Activated B cell treated with CpG ODN at 0.5 μM for 24 hours (primary cell): ENCODE measurements at regions not wholly inside any gene's neighbourhood (a gene's known extent, or its start where the extent isn't known, plus 50 kb on each side); places are given as distances from the start of the nearest gene placed in this dataset.

Experiments
- ATAC-seq: fragments of 200-7000 bp; cut with Tn5 transposase; one replicate; pipeline ENCODE4 v1.10.0; 2021; ENCODE audit warnings: low read depth, mild to moderate bottlenecking, moderate library complexity
- CTCF ChIA-PET: fragments of 350-600 bp; sonication (Branson Sonifier 250); formaldehyde crosslinking; loops from one replicate; lab custom pipeline; 2021; ENCODE audit warnings: antibody characterized with exemption; lab: Charles Lee
- POLR2A ChIA-PET: fragments of 350-600 bp; sonication (Branson Sonifier 250); formaldehyde crosslinking; loops from one replicate; lab custom pipeline; 2021; ENCODE audit warnings: antibody characterized with exemption; lab: Charles Lee
- DNase-seq: peaks from one replicate; pipeline ENCODE4 v3.0.0; 2022
- H3K27ac Mint-ChIP-seq: one replicate; pipeline ENCODE4 v1.8.0; 2020; ENCODE audit warnings: mixed read lengths
- H3K27me3 Mint-ChIP-seq: one replicate; pipeline ENCODE4 v1.8.0; 2021; ENCODE audit warnings: mixed read lengths
- H3K36me3 Mint-ChIP-seq: one replicate; pipeline ENCODE4 v1.8.0; 2021; ENCODE audit warnings: low read depth, mixed read lengths
- H3K4me1 Mint-ChIP-seq: one replicate; pipeline ENCODE4 v1.8.0; 2021; ENCODE audit warnings: mixed read lengths
- H3K4me3 Mint-ChIP-seq: one replicate; pipeline ENCODE4 v1.8.0; 2020; ENCODE audit warnings: mild to moderate bottlenecking, mixed read lengths
- H3K9me3 Mint-ChIP-seq: one replicate; pipeline ENCODE4 v1.8.0; 2020; ENCODE audit warnings: mixed read lengths
- CTCF ChIP-seq: fragments of 200-600 bp; IDR thresholded peaks from one replicate; pipeline ENCODE4 v1.8.0; 2022; ENCODE audit warnings: antibody characterized with exemption, mild to moderate bottlenecking
- intact Hi-C: fragments of 100-400 bp; cut with micrococcal nuclease; formaldehyde crosslinking; loops from one replicate; pipeline ENCODE4 v1.15.1; 2024

- Mint-ChIP-seq H3K4me1 (peaks cover 2% of the 10 kb centered on the region), H3K36me3 (no peaks in the 10 kb centered on the region), H3K9me3 (peaks cover 7% of the 10 kb centered on the region), H3K27me3 (peaks cover 6% of the 10 kb centered on the region), H3K27ac (no peak overlapping the region), H3K4me3 (no peak overlapping the region)
- ATAC-seq (no peak), DNase-seq (no peak)
- no peak for TF ChIP-seq CTCF
- POLR2A ChIA-PET, result no interaction called here
- CTCF ChIA-PET, result no interaction called here
- intact Hi-C loops, result no loop called here
Measured at GRCh38 chr10:1920941-1921340, 183.6 kb upstream of the ADARB2 start.

- intact Hi-C loops, result no loop called here
- Mint-ChIP-seq H3K27ac (no peak overlapping the region), H3K4me1 (peaks cover 2% of the 10 kb centered on the region), H3K4me3 (no peak overlapping the region), H3K27me3 (peaks cover 6% of the 10 kb centered on the region), H3K9me3 (peaks cover 7% of the 10 kb centered on the region), H3K36me3 (no peaks in the 10 kb centered on the region)
- ATAC-seq (no peak), DNase-seq (no peak)
- ChIA-PET CTCF (no interaction called here), POLR2A (no interaction called here)
- TF ChIP-seq CTCF, result no peak
Measured at GRCh38 chr10:1920127-1920526, 182.8 kb upstream of the ADARB2 start.

- intact Hi-C loops, result loop anchor here (10.0 kb wide), 1 partner anchor 487 kb away; no protein-coding TSS in a partner anchor
- no peaks in the 10 kb centered on the region for H3K36me3 Mint-ChIP-seq
Measured at GRCh38 chr10:1911771-1912170, 174.4 kb upstream of the ADARB2 start.

GRCh38 chr10:1903982-1904381, 166.7 kb upstream of the ADARB2 start:
- H3K36me3 Mint-ChIP-seq, result no peaks in the 10 kb centered on the region
- H3K27me3 Mint-ChIP-seq, result peaks cover 5% of the 10 kb centered on the region
- DNase-seq, result no peak
- H3K27ac Mint-ChIP-seq, result no peak overlapping the region
- POLR2A ChIA-PET, result no interaction called here
- H3K4me3 Mint-ChIP-seq, result no peak overlapping the region
- CTCF ChIA-PET, result no interaction called here
- ATAC-seq, result no peak
- no peaks in the 10 kb centered on the region for H3K4me1 Mint-ChIP-seq
- peaks cover 4% of the 10 kb centered on the region for H3K9me3 Mint-ChIP-seq
- intact Hi-C loops, result no loop called here
- no peak for TF ChIP-seq CTCF

More at GRCh38 chr10:1911771-1912170, 174.4 kb upstream of the ADARB2 start:
- Mint-ChIP-seq H3K27me3 (no peaks in the 10 kb centered on the region), H3K4me1 (no peaks in the 10 kb centered on the region), H3K4me3 (no peak overlapping the region), H3K27ac (no peak overlapping the region), H3K9me3 (no peaks in the 10 kb centered on the region)
- no peak for TF ChIP-seq CTCF
- DNase-seq (no peak), ATAC-seq (no peak)
- ChIA-PET CTCF (no interaction called here), POLR2A (no interaction called here)

GRCh38 chr10:1896153-1896552, 158.8 kb upstream of the ADARB2 start:
- Mint-ChIP-seq H3K9me3 (no peaks in the 10 kb centered on the region), H3K36me3 (no peaks in the 10 kb centered on the region), H3K27me3 (peaks cover 3% of the 10 kb centered on the region), H3K27ac (no peak overlapping the region), H3K4me1 (no peaks in the 10 kb centered on the region), H3K4me3 (no peak overlapping the region)
- intact Hi-C loops, result no loop called here
- ChIA-PET CTCF (no interaction called here), POLR2A (no interaction called here)
- ATAC-seq (no peak), DNase-seq (no peak)
- no peak for TF ChIP-seq CTCF
